GM08714 (cell line): ENCODE measurements at regions not wholly inside any gene's neighbourhood (a gene's known extent, or its start where the extent isn't known, plus 50 kb on each side); places are given as distances from the start of the nearest gene placed in this dataset.

Experiments used
- H3K4me3 ChIP-seq: fragments of 200-500 bp; sonication (Bioruptor generic); 2 replicates; pipeline ENCODE4 v1.5.1; 2014; ENCODE audit warnings: mild to moderate bottlenecking, low read length, inconsistent platforms
- ZNF274 ChIP-seq: IDR thresholded peaks from 2 replicates; pipeline ENCODE4 v1.6.1; 2012; ENCODE audit warnings: mild to moderate bottlenecking, low read depth, low read length

GRCh38 chr19:31560086-31561060 lies 211.1 kb upstream of the TSHZ3 start:
- H3K4me3 ChIP-seq = no peak overlapping the region
- TF ChIP-seq ZNF274 = no peak

DNA sequence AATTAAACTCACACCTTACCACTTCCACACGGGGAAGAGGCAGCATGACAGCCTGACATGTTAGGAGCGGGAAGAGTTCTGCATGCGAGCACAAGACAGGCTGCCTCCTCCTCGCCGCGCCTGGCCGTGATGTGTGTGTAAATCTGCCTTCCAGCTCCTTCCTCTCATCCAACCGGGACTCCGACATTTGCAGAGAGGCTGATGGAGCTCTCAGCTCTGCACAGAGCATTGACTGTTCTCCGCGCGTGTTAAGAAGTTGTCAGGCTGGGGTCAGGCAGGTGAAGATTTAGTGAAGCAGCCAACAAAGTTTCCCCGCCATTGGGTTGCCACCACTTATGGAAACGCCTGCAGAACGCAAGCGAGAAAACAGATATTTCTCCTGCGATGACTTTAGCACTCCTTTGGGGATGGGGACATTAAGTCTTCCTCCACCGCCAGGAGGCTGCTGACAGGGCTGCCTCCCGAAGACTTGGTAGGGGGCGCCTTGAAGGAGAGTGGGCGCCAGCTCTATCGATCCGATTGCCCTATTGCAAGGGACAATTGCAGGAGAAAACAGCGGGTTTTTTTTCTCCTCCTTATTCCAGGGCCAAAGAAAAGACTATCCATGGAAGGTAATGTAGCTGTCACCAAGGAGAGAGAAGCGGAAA lies 213.9 kb upstream of the TSHZ3 start:
- H3K4me3 ChIP-seq = no peak overlapping the region
- TF ChIP-seq ZNF274 = no peak

- TF ChIP-seq ZNF274 = no peak
Observed at GRCh38 chr19:31567776-31568175, 218.5 kb upstream of the TSHZ3 start.

GRCh38 chr19:31568724-31569123 lies 219.5 kb upstream of the TSHZ3 start:
- no peak for TF ChIP-seq ZNF274

More at GRCh38 chr19:31567776-31568175, 218.5 kb upstream of the TSHZ3 start:
- no peak overlapping the region for H3K4me3 ChIP-seq

GRCh38 chr19:31570718-31571117 lies 221.5 kb upstream of the TSHZ3 start:
- no peak for TF ChIP-seq ZNF274
- no peak overlapping the region for H3K4me3 ChIP-seq

More at GRCh38 chr19:31568724-31569123, 219.5 kb upstream of the TSHZ3 start:
- no peak overlapping the region for H3K4me3 ChIP-seq

- TF ChIP-seq ZNF274 = no peak
- H3K4me3 ChIP-seq = no peak overlapping the region
Observed at GRCh38 chr19:31572102-31572975, 223.1 kb upstream of the TSHZ3 start.

DNA sequence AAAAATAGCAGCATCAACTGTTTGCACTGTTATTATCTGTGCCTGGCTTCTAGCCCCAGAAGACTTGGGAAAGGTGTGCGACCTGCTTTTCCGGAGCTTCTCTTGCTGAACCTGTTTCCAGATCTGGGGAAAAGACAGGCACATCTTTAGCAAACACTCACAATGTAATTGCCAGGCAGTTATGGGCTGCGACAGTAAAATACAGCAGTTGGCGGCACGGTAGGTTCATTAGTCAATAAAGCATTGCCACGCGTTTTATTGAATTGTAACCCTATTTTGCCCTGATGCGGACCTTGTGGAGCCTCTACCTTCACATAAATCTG lies 223.7 kb upstream of the TSHZ3 start:
- no peak overlapping the region for H3K4me3 ChIP-seq
- TF ChIP-seq ZNF274 = no peak

GRCh38 chr19:31574251-31574973 lies 225.2 kb upstream of the TSHZ3 start:
- no peak for TF ChIP-seq ZNF274
- H3K4me3 ChIP-seq = no peak overlapping the region

GRCh38 chr19:31575846-31576335 lies 226.7 kb upstream of the TSHZ3 start:
- TF ChIP-seq ZNF274 = no peak
- H3K4me3 ChIP-seq = no peak overlapping the region

DNA sequence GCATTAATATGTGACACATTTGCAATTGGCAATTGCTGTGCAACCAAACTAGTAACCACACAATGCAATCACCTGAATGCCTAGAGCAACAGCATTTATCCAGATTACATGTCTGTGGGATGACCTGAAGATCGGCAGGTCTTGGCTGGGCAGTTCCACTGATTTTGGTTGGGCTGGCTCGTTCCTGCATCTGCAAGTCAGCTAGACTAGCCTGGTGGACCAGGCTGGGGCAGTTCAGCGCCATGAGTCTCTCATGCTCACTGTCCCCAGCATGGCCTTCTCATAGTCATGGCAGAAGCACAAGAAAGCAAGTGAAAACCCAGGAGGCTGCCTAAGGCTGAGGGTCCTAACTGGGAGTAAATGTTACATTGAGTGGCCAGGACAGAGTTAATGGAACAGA lies 229.1 kb upstream of the TSHZ3 start:
- TF ChIP-seq ZNF274 = no peak
- no peak overlapping the region for H3K4me3 ChIP-seq

DNA sequence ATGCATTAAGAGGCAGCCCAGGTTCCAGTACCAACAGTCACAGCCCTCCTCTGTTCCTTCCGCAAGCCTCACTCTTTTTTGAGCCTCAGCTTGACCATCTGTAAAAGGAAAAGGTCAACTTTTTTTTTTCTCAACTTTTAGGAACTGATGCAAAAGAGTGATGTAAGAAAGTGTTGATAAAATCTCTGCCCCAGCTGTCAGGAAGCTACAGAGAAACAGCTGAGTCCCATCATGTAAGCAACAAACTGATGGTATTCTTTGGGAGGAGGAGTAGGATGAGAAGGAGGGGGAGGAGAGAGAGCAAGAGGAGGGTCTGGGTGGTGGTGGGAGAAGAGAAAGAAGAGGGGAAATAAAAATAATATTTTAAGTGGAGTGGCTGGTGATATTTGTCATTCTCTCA lies 233.9 kb upstream of the TSHZ3 start:
- no peak overlapping the region for H3K4me3 ChIP-seq
- no peak for TF ChIP-seq ZNF274

GRCh38 chr19:31586282-31586681 lies 237.0 kb upstream of the TSHZ3 start:
- no peak for TF ChIP-seq ZNF274
- no peak overlapping the region for H3K4me3 ChIP-seq

DNA sequence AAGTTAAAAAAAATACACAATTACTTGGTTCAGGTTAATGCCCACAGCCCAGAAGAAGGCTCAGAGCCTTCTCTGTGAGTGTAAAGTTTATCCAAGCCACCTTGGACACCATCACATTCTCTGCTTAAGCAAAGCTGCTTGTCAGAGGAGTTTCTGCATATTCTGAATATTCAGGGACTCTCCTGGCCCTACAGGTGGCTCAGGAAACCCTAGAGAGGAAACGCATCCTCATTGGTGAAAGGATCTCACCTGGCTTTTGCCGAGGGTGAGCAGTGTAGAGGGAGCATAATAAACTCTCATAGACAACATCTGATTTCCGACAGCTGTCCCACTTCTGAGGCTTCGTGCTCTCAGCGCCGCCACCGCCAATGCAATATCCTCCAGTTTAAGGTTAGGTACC lies 239.9 kb upstream of the TSHZ3 start:
- no peak overlapping the region for H3K4me3 ChIP-seq

More for the DNA sequence above, 239.9 kb upstream of the TSHZ3 start:
- TF ChIP-seq ZNF274 = no peak
